ENCODE measurements at regions not wholly inside any gene's neighbourhood (a gene's known extent, or its start where the extent isn't known, plus 50 kb on each side); places are given as distances from the start of the nearest gene placed in this dataset.

DNA sequence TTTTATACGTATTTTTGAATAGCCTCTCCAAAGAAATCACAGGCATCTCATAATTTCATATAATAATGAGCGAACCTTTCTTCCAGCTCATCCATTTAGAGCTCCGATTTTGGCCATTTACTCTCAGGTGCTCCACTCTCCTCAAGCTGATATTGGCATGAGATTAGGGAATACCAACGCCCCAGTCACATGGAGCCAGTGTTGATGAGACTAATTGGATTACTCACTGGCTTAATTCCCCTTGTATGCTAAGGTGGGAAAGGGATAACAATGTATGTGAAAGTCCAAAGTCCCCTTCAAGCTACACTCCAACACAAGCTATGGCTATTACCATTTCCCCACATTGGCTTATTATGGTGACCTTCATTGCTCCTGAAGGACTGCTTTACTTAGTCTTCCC is 76.6 kb upstream of the NAV3 start:
- Histone ChIP-seq H3K27me3 (ENCODE audit: insufficient read depth, low read length, poor library complexity, severe bottlenecking) (no peaks in the 10 kb centered on the region), H2AFZ (ENCODE audit: low read length) (no peak overlapping the region), H3F3A (ENCODE audit: low read depth) (no peaks in the 10 kb centered on the region), H4K20me1 (ENCODE audit: insufficient read depth, low read length, poor library complexity, severe bottlenecking) (no peaks in the 10 kb centered on the region), H3K79me2 (ENCODE audit: insufficient read depth, low read length) (no peaks in the 10 kb centered on the region), H3K4me3 (ENCODE audit: low read length, poor library complexity, severe bottlenecking) (no peak overlapping the region), H3K9me2 (replicated peaks; ENCODE audit: low read depth, low read length) (no peaks in the 10 kb centered on the region), H3K9ac (ENCODE audit: low read depth, low read length, poor library complexity, severe bottlenecking) (no peak overlapping the region), H3K4me2 (ENCODE audit: low read depth, low read length, poor library complexity, severe bottlenecking) (no peak overlapping the region), H3K4me1 (ENCODE audit: insufficient read depth, low read length, poor library complexity, severe bottlenecking) (no peaks in the 10 kb centered on the region), H3K36me3 (ENCODE audit: insufficient read depth, low read length) (no peaks in the 10 kb centered on the region), H3K9me3 (ENCODE audit: insufficient read depth, low read depth, low read length) (no peaks in the 10 kb centered on the region)
- TF ChIP-seq, protein P1, sequence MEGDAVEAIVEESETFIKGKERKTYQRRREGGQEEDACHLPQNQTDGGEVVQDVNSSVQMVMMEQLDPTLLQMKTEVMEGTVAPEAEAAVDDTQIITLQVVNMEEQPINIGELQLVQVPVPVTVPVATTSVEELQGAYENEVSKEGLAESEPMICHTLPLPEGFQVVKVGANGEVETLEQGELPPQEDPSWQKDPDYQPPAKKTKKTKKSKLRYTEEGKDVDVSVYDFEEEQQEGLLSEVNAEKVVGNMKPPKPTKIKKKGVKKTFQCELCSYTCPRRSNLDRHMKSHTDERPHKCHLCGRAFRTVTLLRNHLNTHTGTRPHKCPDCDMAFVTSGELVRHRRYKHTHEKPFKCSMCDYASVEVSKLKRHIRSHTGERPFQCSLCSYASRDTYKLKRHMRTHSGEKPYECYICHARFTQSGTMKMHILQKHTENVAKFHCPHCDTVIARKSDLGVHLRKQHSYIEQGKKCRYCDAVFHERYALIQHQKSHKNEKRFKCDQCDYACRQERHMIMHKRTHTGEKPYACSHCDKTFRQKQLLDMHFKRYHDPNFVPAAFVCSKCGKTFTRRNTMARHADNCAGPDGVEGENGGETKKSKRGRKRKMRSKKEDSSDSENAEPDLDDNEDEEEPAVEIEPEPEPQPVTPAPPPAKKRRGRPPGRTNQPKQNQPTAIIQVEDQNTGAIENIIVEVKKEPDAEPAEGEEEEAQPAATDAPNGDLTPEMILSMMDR (conservative IDR thresholded peaks at IDR 0.05; ENCODE audit: low read length): no peak
- TF ChIP-seq EZH2phosphoT487 (IDR thresholded peaks at IDR 0.05; ENCODE audit: borderline replicate concordance): no peak

GRCh38 chr12:77751939-77752338 is 78.8 kb upstream of the NAV3 start:
- H3K9me3 ChIP-seq (ENCODE audit: insufficient read depth, low read depth, low read length): no peaks in the 10 kb centered on the region

DNA sequence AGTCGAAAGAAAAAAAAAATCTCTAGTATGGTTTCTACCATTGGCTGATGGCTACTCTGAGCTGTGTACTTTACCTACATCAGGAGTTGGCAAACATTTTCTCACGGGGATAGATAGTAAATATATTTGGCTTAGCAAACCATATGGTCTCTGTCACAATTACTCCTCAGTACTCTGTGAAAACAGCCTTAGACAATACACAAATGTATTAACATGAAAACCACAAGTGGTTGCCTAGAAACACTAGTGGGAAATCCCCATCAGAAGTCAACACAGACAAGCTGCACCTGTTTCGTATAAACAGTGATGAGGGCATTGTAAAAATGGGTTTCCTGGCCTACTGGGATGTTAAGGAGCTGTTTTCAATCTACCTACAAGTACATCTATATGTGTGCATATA is 84.6 kb upstream of the NAV3 start:
- no peaks in the 10 kb centered on the region for H3K9me3 ChIP-seq (ENCODE audit: insufficient read depth, low read depth, low read length)
- H2AFZ ChIP-seq (ENCODE audit: low read length): no peak overlapping the region
- H3K36me3 ChIP-seq (ENCODE audit: insufficient read depth, low read length): no peaks in the 10 kb centered on the region
- H4K20me1 ChIP-seq (ENCODE audit: insufficient read depth, low read length, poor library complexity, severe bottlenecking): no peaks in the 10 kb centered on the region
- no peaks in the 10 kb centered on the region; the same call in 1 of the 2 replicates for H3K9me2 ChIP-seq (replicated peaks; ENCODE audit: low read depth, low read length)
- no peaks in the 10 kb centered on the region for H3F3A ChIP-seq (ENCODE audit: low read depth)
- no peaks in the 10 kb centered on the region for H3K27me3 ChIP-seq (ENCODE audit: insufficient read depth, low read length, poor library complexity, severe bottlenecking)
- H3K79me2 ChIP-seq (ENCODE audit: insufficient read depth, low read length): no peaks in the 10 kb centered on the region
- no peak for TF ChIP-seq EZH2phosphoT487 (IDR thresholded peaks at IDR 0.05; ENCODE audit: borderline replicate concordance)
- TF ChIP-seq, protein P1 (conservative IDR thresholded peaks at IDR 0.05; ENCODE audit: low read length): no peak
- no peak overlapping the region for H3K9ac ChIP-seq (ENCODE audit: low read depth, low read length, poor library complexity, severe bottlenecking)
- no peak overlapping the region for H3K4me3 ChIP-seq (ENCODE audit: low read length, poor library complexity, severe bottlenecking)
- H3K4me1 ChIP-seq (ENCODE audit: insufficient read depth, low read length, poor library complexity, severe bottlenecking): no peaks in the 10 kb centered on the region
- H3K4me2 ChIP-seq (ENCODE audit: low read depth, low read length, poor library complexity, severe bottlenecking): no peak overlapping the region

More at GRCh38 chr12:77751939-77752338, 78.8 kb upstream of the NAV3 start:
- H3K4me1 ChIP-seq (ENCODE audit: insufficient read depth, low read length, poor library complexity, severe bottlenecking): no peaks in the 10 kb centered on the region
- H3K79me2 ChIP-seq (ENCODE audit: insufficient read depth, low read length): no peaks in the 10 kb centered on the region
- no peak overlapping the region for H3K4me3 ChIP-seq (ENCODE audit: low read length, poor library complexity, severe bottlenecking)
- no peaks in the 10 kb centered on the region for H3F3A ChIP-seq (ENCODE audit: low read depth)
- no peak overlapping the region for H2AFZ ChIP-seq (ENCODE audit: low read length)
- no peaks in the 10 kb centered on the region for H3K9me2 ChIP-seq (replicated peaks; ENCODE audit: low read depth, low read length)
- TF ChIP-seq, protein P1 (conservative IDR thresholded peaks at IDR 0.05; ENCODE audit: low read length): no peak
- TF ChIP-seq EZH2phosphoT487 (IDR thresholded peaks at IDR 0.05; ENCODE audit: borderline replicate concordance): no peak
- H3K27me3 ChIP-seq (ENCODE audit: insufficient read depth, low read length, poor library complexity, severe bottlenecking): no peaks in the 10 kb centered on the region
- H4K20me1 ChIP-seq (ENCODE audit: insufficient read depth, low read length, poor library complexity, severe bottlenecking): no peaks in the 10 kb centered on the region
- H3K36me3 ChIP-seq (ENCODE audit: insufficient read depth, low read length): no peaks in the 10 kb centered on the region
- no peak overlapping the region for H3K4me2 ChIP-seq (ENCODE audit: low read depth, low read length, poor library complexity, severe bottlenecking)
- no peak overlapping the region for H3K9ac ChIP-seq (ENCODE audit: low read depth, low read length, poor library complexity, severe bottlenecking)

Measured in Loucy (cell line).